HepG2 (cell line): ENCODE measurements at regions not wholly inside any gene's neighbourhood (a gene's known extent, or its start where the extent isn't known, plus 50 kb on each side); places are given as distances from the start of the nearest gene placed in this dataset.

Source experiments
- ATAC-seq: fragments of 200-7000 bp; cut with Tn5 transposase; 3 replicates; pipeline ENCODE4 v1.9.1; 2020; ENCODE audit warnings: mild to moderate bottlenecking, moderate library complexity
- BruUV-seq: library from RNA; stranded (reverse); fragments of 400-500 nt; replicated peaks from 2 replicates; lab custom pipeline; 2021; lab: Mats Ljungman, UMichigan
- CTCF ChIA-PET: fragments of 300-600 bp; formaldehyde crosslinking; extraction: SDS; loops from one replicate; lab custom pipeline; 2021; ENCODE audit warnings: low total read pairs, inconsistent platforms, low intra/inter-chr PET ratio; lab: Yijun Ruan, JAX
- POLR2A ChIA-PET: fragments of 350-600 bp; sonication (Branson Sonifier 250); formaldehyde crosslinking; loops from one replicate; lab custom pipeline; 2020; ENCODE audit warnings: antibody characterized with exemption, inconsistent platforms; lab: Yijun Ruan, JAX
- DNase-seq: peaks from one replicate; pipeline ENCODE4 v3.0.0-alpha.2; 2015; ENCODE audit warnings: low spot score
- FAIRE-seq: peaks from 3 replicates; lab custom pipeline; 2011; peaks lifted over from hg19 to GRCh38; lab: Jason Lieb, UNC
- H2AFZ ChIP-seq: one replicate; pipeline ENCODE4 v1.6.1; 2011; ENCODE audit warnings: low read length, inconsistent platforms
- H3K27ac ChIP-seq: fragments of 300-600 bp; 3 replicates; pipeline ENCODE4 v1.8.0; 2011; ENCODE audit warnings: mixed run types, mild to moderate bottlenecking, mixed read lengths, low read length, inconsistent platforms; ENCODE audit not compliant: insufficient read depth; ENCODE audit errors: extremely low read length
- H3K27me3 ChIP-seq, 2 experiments: fragments of 200-600 bp in 1 of 2; 2 replicates in 1 of 2; 3 replicates in 1 of 2; pipeline versions ENCODE4 v1.6.0 to v1.8.0; 2011; ENCODE audit warnings: low read length in 2 of 2, mild to moderate bottlenecking in 2 of 2, moderate library complexity in 2 of 2, inconsistent platforms in 1 of 2; ENCODE audit not compliant: insufficient read depth in 2 of 2, control insufficient read depth in 1 of 2
- H3K36me3 ChIP-seq, 2 experiments: fragments of 200-600 bp in 1 of 2; replicated peaks in 1 of 2; 2 replicates in 1 of 2; 3 replicates in 1 of 2; pipeline versions ENCODE4 v1.5.1 to v1.8.0; 2011; ENCODE audit warnings: low read length in 2 of 2, inconsistent platforms in 1 of 2; ENCODE audit not compliant: insufficient read depth in 2 of 2, control insufficient read depth in 1 of 2
- H3K4me1 ChIP-seq: 2 replicates; pipeline ENCODE4 v1.5.1; 2012; ENCODE audit warnings: low read length, inconsistent platforms; ENCODE audit not compliant: insufficient read depth
- H3K4me2 ChIP-seq: 2 replicates; pipeline ENCODE4 v1.6.0; 2011; ENCODE audit warnings: low read depth, low read length, inconsistent platforms
- H3K4me3 ChIP-seq, 3 experiments: fragments of 200-600 bp in 1 of 3; sonication (generic), shearing (Covaris generic) in 1 of 3; replicated peaks in 1 of 3; 2 replicates each; pipeline ENCODE4 v1.5.1; 2011 to 2016; ENCODE audit warnings: low read length in 3 of 3, inconsistent platforms in 2 of 3, low read depth in 2 of 3, mild to moderate bottlenecking in 2 of 3, control low read depth in 1 of 3, mixed read lengths in 1 of 3; ENCODE audit not compliant: insufficient read depth in 1 of 3
- H3K79me2 ChIP-seq: one replicate; pipeline ENCODE4 v1.6.1; 2011; ENCODE audit warnings: low read length, inconsistent platforms; ENCODE audit not compliant: insufficient read depth
- H3K9ac ChIP-seq: 2 replicates; pipeline ENCODE4 v1.6.0; 2011; ENCODE audit warnings: mild to moderate bottlenecking, low read depth, low read length, inconsistent platforms; ENCODE audit not compliant: insufficient read depth
- H3K9me3 ChIP-seq: 2 replicates; pipeline ENCODE4 v1.5.1; 2012; ENCODE audit warnings: mild to moderate bottlenecking, low read length
- H4K20me1 ChIP-seq: 2 replicates; pipeline ENCODE4 v1.6.0; 2011; ENCODE audit warnings: inconsistent platforms, mild to moderate bottlenecking, low read length, moderate library complexity; ENCODE audit not compliant: insufficient read depth
- ARHGAP35 ChIP-seq: sonication (generic); formaldehyde crosslinking; IDR thresholded peaks from 2 replicates; pipeline ENCODE4 v1.9.0; 2022; ENCODE audit warnings: mild to moderate bottlenecking, inconsistent platforms, moderate library complexity, missing genetic modification reagents, borderline replicate concordance
- BATF2 ChIP-seq: sonication (generic); formaldehyde crosslinking; IDR thresholded peaks from 2 replicates; pipeline ENCODE4 v1.8.0; 2022; ENCODE audit warnings: mild to moderate bottlenecking, missing genetic modification reagents, moderate library complexity
- BORCS8-MEF2B ChIP-seq: sonication (generic); formaldehyde crosslinking; IDR thresholded peaks from 2 replicates; pipeline ENCODE4 v1.8.0; 2022; ENCODE audit warnings: mild to moderate bottlenecking, missing genetic modification reagents
- ZBTB8A ChIP-seq: sonication (generic); formaldehyde crosslinking; IDR thresholded peaks from 2 replicates; pipeline ENCODE4 v1.4.0; 2020; ENCODE audit warnings: mild to moderate bottlenecking, low read depth, missing genetic modification reagents, borderline replicate concordance
- ZNF10 ChIP-seq: sonication (generic); formaldehyde crosslinking; IDR thresholded peaks from 2 replicates; pipeline ENCODE4 v1.4.0; 2020; ENCODE audit warnings: mild to moderate bottlenecking, low read depth, missing genetic modification reagents, borderline replicate concordance
- ZNF124 ChIP-seq: sonication (generic); formaldehyde crosslinking; IDR thresholded peaks from 2 replicates; pipeline ENCODE4 v1.4.0; 2020; ENCODE audit warnings: missing genetic modification reagents
- ZNF260 ChIP-seq: sonication (generic); formaldehyde crosslinking; IDR thresholded peaks from 2 replicates; pipeline ENCODE4 v1.4.0; 2020; ENCODE audit warnings: missing genetic modification reagents, low read depth, mild to moderate bottlenecking, borderline replicate concordance
- ZNF282 ChIP-seq: fragments of 450-650 bp; IDR thresholded peaks from 2 replicates; pipeline ENCODE4 v1.6.1; 2018; ENCODE audit not compliant: partially characterized antibody
- ZNF333 ChIP-seq: sonication (generic); formaldehyde crosslinking; IDR thresholded peaks from 2 replicates; pipeline ENCODE4 v1.4.0; 2020; ENCODE audit warnings: mild to moderate bottlenecking, missing genetic modification reagents, borderline replicate concordance
- ZNF33A ChIP-seq: sonication (generic); formaldehyde crosslinking; IDR thresholded peaks from 2 replicates; pipeline ENCODE4 v1.5.1; 2020; ENCODE audit warnings: missing genetic modification reagents, mild to moderate bottlenecking, moderate library complexity, borderline replicate concordance
- WGBS: methylation state at CpG from one replicate; pipeline ENCODE4 v1.1.6; 2017; ENCODE audit warnings: low lambda C conversion rate; 5-methylcytosine and 5-hydroxymethylcytosine counted together
- in situ Hi-C: cut with HindIII; loops from 2 replicates; pipeline ENCODE4 v1.10.0; 2017; ENCODE audit warnings: low pct_unique_long_range_greater_than_20kb; ENCODE audit not compliant: extremely low pct_ligation_motif_present
- intact Hi-C: fragments of 100-400 bp; cut with micrococcal nuclease; formaldehyde crosslinking; loops from one replicate; pipeline ENCODE4 v1.10.0; 2022; ENCODE audit not compliant: unreplicated experiment
- TF ChIP-seq, protein P1 (sequence below): sonication (generic); formaldehyde crosslinking; IDR thresholded peaks from 2 replicates; pipeline ENCODE4 v1.8.1; 2023; ENCODE audit warnings: missing genetic modification reagents, mild to moderate bottlenecking, borderline replicate concordance
- TF ChIP-seq, protein P2 (sequence below), 2 experiments: sonication (generic) in 1 of 2; formaldehyde crosslinking in 1 of 2; IDR thresholded peaks; 2 replicates each; pipeline versions ENCODE4 v1.5.1 to v1.6.1; 2011 to 2020; ENCODE audit warnings: borderline replicate concordance in 1 of 2, low read depth in 1 of 2, low read length in 1 of 2, mild to moderate bottlenecking in 1 of 2, missing genetic modification reagents in 1 of 2, moderate library complexity in 1 of 2

DNA sequence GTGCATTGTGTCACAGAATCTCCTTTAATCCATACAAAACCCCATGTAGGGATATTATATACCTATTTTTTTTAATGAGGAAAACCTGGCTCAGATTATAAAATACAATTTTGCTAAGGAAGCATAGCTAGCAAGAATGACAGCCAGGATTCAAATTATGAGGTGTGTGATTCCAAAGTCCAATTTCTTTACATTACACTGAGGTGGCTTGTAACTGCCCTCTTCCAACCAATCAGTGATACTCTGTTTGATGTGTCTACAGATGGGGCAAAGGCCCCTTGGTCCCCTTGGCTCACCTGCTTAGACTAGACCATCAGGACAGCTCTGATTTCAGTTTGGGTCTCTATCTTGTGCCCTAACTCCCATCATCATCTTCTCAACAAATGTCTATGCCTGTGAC is 120.3 kb upstream of the ADAMTS9 start:
- Histone ChIP-seq H2AFZ (no peak overlapping the region), H3K9ac (no peak overlapping the region), H3K79me2 (no peaks in the 10 kb centered on the region), H3K4me2 (no peak overlapping the region), H3K4me1 (no peaks in the 10 kb centered on the region), H3K27ac (no peak overlapping the region), H3K27me3 (0 out of 5 replicates have a peak, but pooled peaks cover 0 to 4% of the 10 kb centered on the region in 2 experiments), H3K36me3 (no peaks in the 10 kb centered on the region), H3K9me3 (no peaks in the 10 kb centered on the region), H3K4me3 (no peak overlapping the region), H4K20me1 (no peaks in the 10 kb centered on the region)
- TF ChIP-seq ZNF282 (no peak), BATF2 (no peak), ZBTB8A (CRISPR knock-in tag) (no peak), ZNF10 (no peak)
- TF ChIP-seq, protein P1, sequence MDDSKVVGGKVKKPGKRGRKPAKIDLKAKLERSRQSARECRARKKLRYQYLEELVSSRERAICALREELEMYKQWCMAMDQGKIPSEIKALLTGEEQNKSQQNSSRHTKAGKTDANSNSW (CRISPR knock-in tag): no peak
- no peak for ATAC-seq
- intact Hi-C loops (no loop called here), in situ Hi-C loops (no loop called here)
- DNase-seq: no peak
- POLR2A ChIA-PET: no interaction called here
- CTCF ChIA-PET: no interaction called here
- FAIRE-seq: no peak
- BruUV-seq: no TSS peak

- 9% methylated on average over 6 of the region's 6 CpGs for WGBS
- no peak overlapping the region for H3K27ac ChIP-seq
- DNase-seq: no peak
- in situ Hi-C loops: no loop called here
- H3K4me3 ChIP-seq: no peak overlapping the region
- no peak overlapping the region for H3K9ac ChIP-seq
- H3K4me2 ChIP-seq: no peak overlapping the region
- no peaks in the 10 kb centered on the region for H3K79me2 ChIP-seq
- H3K36me3 ChIP-seq: no peaks in the 10 kb centered on the region
- H3K9me3 ChIP-seq: no peaks in the 10 kb centered on the region
- CTCF ChIA-PET: no interaction called here
- FAIRE-seq: no peak
- TF ChIP-seq ARHGAP35 (no peak), ZNF260 (CRISPR knock-in tag) (no peak), ZNF33A (CRISPR knock-in tag) (no peak), ZNF124 (CRISPR knock-in tag) (no peak), BORCS8-MEF2B (CRISPR knock-in tag) (no peak), ZNF333 (CRISPR knock-in tag) (no peak)
- TF ChIP-seq, protein P2, sequence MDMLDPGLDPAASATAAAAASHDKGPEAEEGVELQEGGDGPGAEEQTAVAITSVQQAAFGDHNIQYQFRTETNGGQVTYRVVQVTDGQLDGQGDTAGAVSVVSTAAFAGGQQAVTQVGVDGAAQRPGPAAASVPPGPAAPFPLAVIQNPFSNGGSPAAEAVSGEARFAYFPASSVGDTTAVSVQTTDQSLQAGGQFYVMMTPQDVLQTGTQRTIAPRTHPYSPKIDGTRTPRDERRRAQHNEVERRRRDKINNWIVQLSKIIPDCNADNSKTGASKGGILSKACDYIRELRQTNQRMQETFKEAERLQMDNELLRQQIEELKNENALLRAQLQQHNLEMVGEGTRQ (IDR thresholded peaks at IDR 0.05; ENCODE audit: low read depth, low read length): no peak
- TF ChIP-seq, protein P2 (CRISPR knock-in tag; IDR thresholded peaks at IDR 0.05; ENCODE audit: borderline replicate concordance): no peak
- ATAC-seq: no peak
- intact Hi-C loops: no loop called here
- H4K20me1 ChIP-seq: no peaks in the 10 kb centered on the region
- no TSS peak for BruUV-seq
- H3K27me3 ChIP-seq: 0 out of 5 replicates have a peak, but pooled peaks cover 0 to 4% of the 10 kb centered on the region in 2 experiments
- no peak overlapping the region for H2AFZ ChIP-seq
- H3K4me1 ChIP-seq: no peaks in the 10 kb centered on the region
- POLR2A ChIA-PET: no interaction called here
These were observed 119.1 kb upstream of the ADAMTS9 start for GRCh38 chr3:64806668-64807605.
